Uterus (tissue), 2 donors: ENCODE measurements at regions not wholly inside any gene's neighbourhood (a gene's known extent, or its start where the extent isn't known, plus 50 kb on each side); places are given as distances from the start of the nearest gene placed in this dataset.

Source experiments
- POLR2A ChIP-seq, 2 donors: fragments of 450-650 bp; IDR thresholded peaks; one replicate each; pipeline ENCODE4 v1.6.1; 2016; ENCODE audit warnings: antibody characterized with exemption in 2 of 2, mild to moderate bottlenecking in 1 of 2, moderate library complexity in 1 of 2
- TF ChIP-seq, protein P1 (sequence below), 4 experiments: fragments of 200-600 bp in 2 of 4; fragments of 450-650 bp in 2 of 4; sonication (generic) in 2 of 4; IDR thresholded peaks; one replicate each; pipeline ENCODE4 v1.5.1; 2016 to 2019; ENCODE audit warnings: antibody characterized with exemption in 4 of 4, mild to moderate bottlenecking in 2 of 4, moderate library complexity in 1 of 4

DNA sequence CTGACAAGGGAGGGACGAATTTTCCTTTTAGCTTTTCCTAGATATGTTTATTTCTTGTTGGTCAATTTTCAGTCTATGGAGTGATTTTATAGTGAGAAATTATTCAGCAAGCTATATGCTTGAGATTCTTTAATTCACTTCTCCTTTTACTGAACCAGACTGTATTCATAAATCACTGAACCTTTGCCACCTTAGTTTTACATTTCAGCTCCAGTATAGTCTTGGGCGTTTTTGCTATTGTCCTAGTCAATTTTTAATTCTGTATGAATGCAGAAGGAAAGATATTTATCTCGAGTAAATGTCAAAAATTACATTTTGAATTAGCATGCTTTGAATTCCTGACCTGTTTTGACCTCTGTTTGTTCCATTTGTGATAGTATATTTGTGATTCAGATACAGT, 468.9 kb downstream of the IPMK start:
- TF ChIP-seq, protein P1, sequence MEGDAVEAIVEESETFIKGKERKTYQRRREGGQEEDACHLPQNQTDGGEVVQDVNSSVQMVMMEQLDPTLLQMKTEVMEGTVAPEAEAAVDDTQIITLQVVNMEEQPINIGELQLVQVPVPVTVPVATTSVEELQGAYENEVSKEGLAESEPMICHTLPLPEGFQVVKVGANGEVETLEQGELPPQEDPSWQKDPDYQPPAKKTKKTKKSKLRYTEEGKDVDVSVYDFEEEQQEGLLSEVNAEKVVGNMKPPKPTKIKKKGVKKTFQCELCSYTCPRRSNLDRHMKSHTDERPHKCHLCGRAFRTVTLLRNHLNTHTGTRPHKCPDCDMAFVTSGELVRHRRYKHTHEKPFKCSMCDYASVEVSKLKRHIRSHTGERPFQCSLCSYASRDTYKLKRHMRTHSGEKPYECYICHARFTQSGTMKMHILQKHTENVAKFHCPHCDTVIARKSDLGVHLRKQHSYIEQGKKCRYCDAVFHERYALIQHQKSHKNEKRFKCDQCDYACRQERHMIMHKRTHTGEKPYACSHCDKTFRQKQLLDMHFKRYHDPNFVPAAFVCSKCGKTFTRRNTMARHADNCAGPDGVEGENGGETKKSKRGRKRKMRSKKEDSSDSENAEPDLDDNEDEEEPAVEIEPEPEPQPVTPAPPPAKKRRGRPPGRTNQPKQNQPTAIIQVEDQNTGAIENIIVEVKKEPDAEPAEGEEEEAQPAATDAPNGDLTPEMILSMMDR (IDR thresholded peaks at IDR 0.05), result no peak
- no peak for TF ChIP-seq POLR2A (IDR thresholded peaks at IDR 0.05)
